Keratinocyte (primary cell): ENCODE measurements at regions not wholly inside any gene's neighbourhood (a gene's known extent, or its start where the extent isn't known, plus 50 kb on each side); places are given as distances from the start of the nearest gene placed in this dataset.

Experiments
- DNase-seq: peaks from one replicate; pipeline ENCODE4 v3.0.0-alpha.2; 2011; ENCODE audit warnings: low read depth, missing footprints, low spot score
- FAIRE-seq: peaks from 2 replicates; lab custom pipeline; 2011; peaks lifted over from hg19 to GRCh38; lab: Jason Lieb, UNC
- H2AFZ ChIP-seq: 2 replicates; pipeline ENCODE4 v1.6.0; 2012; ENCODE audit warnings: low read length, control low read depth, inconsistent platforms; ENCODE audit not compliant: control insufficient read depth
- H3K27ac ChIP-seq: 2 replicates; pipeline ENCODE4 v1.5.1; 2011; ENCODE audit warnings: low read length; ENCODE audit not compliant: control insufficient read depth, insufficient read depth
- H3K27me3 ChIP-seq: 3 replicates; pipeline ENCODE4 v1.6.0; 2011; ENCODE audit warnings: low read length; ENCODE audit not compliant: control insufficient read depth, insufficient read depth; ENCODE audit errors: extremely low read depth
- H3K36me3 ChIP-seq, 2 experiments: 2 replicates in 1 of 2; 3 replicates in 1 of 2; pipeline ENCODE4 v1.5.1; 2011; ENCODE audit warnings: low read length in 2 of 2, mild to moderate bottlenecking in 1 of 2; ENCODE audit not compliant: control insufficient read depth in 2 of 2, insufficient read depth in 2 of 2; ENCODE audit errors: extremely low read depth in 1 of 2
- H3K4me1 ChIP-seq: 3 replicates; pipeline ENCODE4 v1.5.1; 2011; ENCODE audit warnings: low read length; ENCODE audit not compliant: control insufficient read depth, insufficient read depth; ENCODE audit errors: extremely low read depth
- H3K4me2 ChIP-seq: 3 replicates; pipeline ENCODE4 v1.6.0; 2011; ENCODE audit warnings: low read depth, low read length; ENCODE audit not compliant: control insufficient read depth, insufficient read depth; ENCODE audit errors: extremely low read depth
- H3K4me3 ChIP-seq, 3 experiments: fragments of 200-600 bp in 1 of 3; sonication (generic) in 1 of 3; 2 replicates in 2 of 3; 3 replicates in 1 of 3; pipeline ENCODE4 v1.5.1; 2011 to 2016; ENCODE audit warnings: low read length in 3 of 3, mild to moderate bottlenecking in 3 of 3, control low read depth in 2 of 3, inconsistent platforms in 1 of 3, low read depth in 1 of 3, mixed read lengths in 1 of 3, mixed run types in 1 of 3, moderate library complexity in 1 of 3; ENCODE audit not compliant: control insufficient read depth in 2 of 3, insufficient read depth in 2 of 3; ENCODE audit errors: extremely low read depth in 1 of 3
- H3K79me2 ChIP-seq: 2 replicates; pipeline ENCODE4 v1.6.0; 2012; ENCODE audit warnings: low read length; ENCODE audit not compliant: control insufficient read depth, insufficient read depth
- H3K9ac ChIP-seq: 3 replicates; pipeline ENCODE4 v1.6.0; 2011; ENCODE audit warnings: low read length; ENCODE audit not compliant: control insufficient read depth, insufficient read depth; ENCODE audit errors: extremely low read depth
- H3K9me1 ChIP-seq: 3 replicates; pipeline ENCODE4 v1.6.0; 2011; ENCODE audit warnings: low read length; ENCODE audit not compliant: control insufficient read depth, insufficient read depth; ENCODE audit errors: extremely low read depth
- H3K9me3 ChIP-seq: 2 replicates; pipeline ENCODE4 v1.5.1; 2012; ENCODE audit warnings: low read depth, low read length; ENCODE audit not compliant: control insufficient read depth
- H4K20me1 ChIP-seq: 3 replicates; pipeline ENCODE4 v1.6.0; 2011; ENCODE audit warnings: low read length; ENCODE audit not compliant: control insufficient read depth, insufficient read depth; ENCODE audit errors: extremely low read depth
- CTCF ChIP-seq, 3 experiments: IDR thresholded peaks in 1 of 3; conservative IDR thresholded peaks in 1 of 3; optimal IDR thresholded peaks in 1 of 3; 2 replicates in 2 of 3; 3 replicates in 1 of 3; pipeline versions ENCODE3 to v1.5.1; 2011; ENCODE audit warnings: low read length in 3 of 3, mild to moderate bottlenecking in 3 of 3, moderate library complexity in 2 of 3, control low read depth in 1 of 3, inconsistent platforms in 1 of 3; ENCODE audit not compliant: insufficient read depth in 2 of 3; ENCODE audit errors: extremely low read depth in 1 of 3
- EZH2 ChIP-seq: IDR thresholded peaks from one replicate; pipeline ENCODE4 v1.6.1; 2012; ENCODE audit warnings: inconsistent platforms, mild to moderate bottlenecking, low read length, moderate library complexity
- dilution Hi-C: fragments of 300-500 bp; cut with MboI; formaldehyde crosslinking; loops from one replicate; pipeline ENCODE4 v1.7.0; 2020; ENCODE audit warnings: low sequenced_read_pairs; ENCODE audit not compliant: extremely low pct_ligation_motif_present

- Histone ChIP-seq H3K4me2 (no peak overlapping the region), H4K20me1 (no peaks in the 10 kb centered on the region), H3K9me3 (no peaks in the 10 kb centered on the region), H3K9ac (no peak overlapping the region), H3K79me2 (no peaks in the 10 kb centered on the region), H3K36me3 (no peaks in the 10 kb centered on the region), H3K27me3 (no peaks in the 10 kb centered on the region), H3K4me3 (no peak overlapping the region), H2AFZ (no peak overlapping the region), H3K27ac (no peak overlapping the region), H3K9me1 (no peaks in the 10 kb centered on the region), H3K4me1 (no peaks in the 10 kb centered on the region)
- dilution Hi-C loops: no loop called here
- TF ChIP-seq CTCF (optimal IDR thresholded peaks at IDR 0.05 in 1 of 3, IDR thresholded peaks at IDR 0.05 in 1 of 3, conservative IDR thresholded peaks at IDR 0.05 in 1 of 3; ENCODE audit: extremely low read depth in 1 of 3, insufficient read depth in 2 of 3, low read length in 3 of 3) (no peak), EZH2 (no peak)
- DNase-seq: no peak
- FAIRE-seq: no peak
Observed at GRCh38 chr1:187249196-187249595, 420.4 kb downstream of the PLA2G4A start.

GRCh38 chr1:187252923-187253322 lies 424.2 kb downstream of the PLA2G4A start:
- DNase-seq (no peak), FAIRE-seq (no peak)
- no peak overlapping the region for H3K9ac ChIP-seq
- no peaks in the 10 kb centered on the region for H3K4me1 ChIP-seq
- H3K4me3 ChIP-seq: no peak overlapping the region
- no peak overlapping the region for H3K4me2 ChIP-seq
- no peaks in the 10 kb centered on the region for H4K20me1 ChIP-seq
- H3K36me3 ChIP-seq: no peaks in the 10 kb centered on the region
- H3K79me2 ChIP-seq: no peaks in the 10 kb centered on the region
- no peaks in the 10 kb centered on the region for H3K9me3 ChIP-seq
- no peak overlapping the region for H3K27ac ChIP-seq
- TF ChIP-seq CTCF (optimal IDR thresholded peaks at IDR 0.05 in 1 of 3, IDR thresholded peaks at IDR 0.05 in 1 of 3, conservative IDR thresholded peaks at IDR 0.05 in 1 of 3; ENCODE audit: extremely low read depth in 1 of 3, insufficient read depth in 2 of 3, low read length in 3 of 3): no peak
- no peak for TF ChIP-seq EZH2
- no peak overlapping the region for H2AFZ ChIP-seq
- H3K9me1 ChIP-seq: no peaks in the 10 kb centered on the region
- dilution Hi-C loops: no loop called here
- no peaks in the 10 kb centered on the region for H3K27me3 ChIP-seq
